HG02571 (cell line): ENCODE measurements at regions not wholly inside any gene's neighbourhood (a gene's known extent, or its start where the extent isn't known, plus 50 kb on each side); places are given as distances from the start of the nearest gene placed in this dataset.
A peak's percentile ranks its signal among the peaks of the same experiment; 100 is the strongest.

ENCODE experiments used
- ATAC-seq: cut with Tn5 transposase; IDR thresholded peaks from one replicate; pipeline ENCODE4 v1.9.1; 2021; ENCODE audit warnings: mild to moderate bottlenecking, moderate library complexity; ENCODE audit not compliant: unreplicated experiment

DNA sequence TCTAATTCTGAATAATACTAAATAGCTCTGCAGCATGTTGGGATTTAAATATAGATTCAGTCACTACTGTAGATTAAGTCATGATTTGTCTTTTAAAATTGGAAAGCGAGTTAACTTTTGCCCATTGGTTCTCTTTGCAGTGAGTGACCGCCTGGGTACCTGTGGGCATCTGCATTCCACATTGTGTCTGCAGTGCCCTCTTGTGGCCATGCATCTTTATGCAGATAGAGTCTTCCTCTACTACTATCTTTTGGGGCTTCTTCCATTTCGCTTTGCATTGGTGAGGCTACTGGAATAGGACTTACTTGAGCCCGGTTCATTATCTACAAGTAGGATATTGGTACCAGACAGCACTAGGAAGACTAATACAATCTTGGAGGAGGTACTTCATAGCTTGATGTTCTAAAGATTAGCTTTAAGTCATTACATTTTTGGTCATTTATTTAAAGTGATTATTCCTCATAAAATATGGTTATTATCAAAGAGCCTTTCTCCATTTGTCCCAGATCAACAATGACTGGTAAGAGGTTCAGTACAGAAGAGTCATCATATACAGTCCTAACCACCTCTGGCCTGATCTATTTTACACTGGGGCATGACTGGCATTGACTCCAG, 203.0 kb downstream of the SOCS6 start:
- ATAC-seq, result peak; percentile 80

GRCh38 chr18:70489986-70490933, 201.4 kb downstream of the SOCS6 start:
- ATAC-seq, result peak; percentile 53

DNA sequence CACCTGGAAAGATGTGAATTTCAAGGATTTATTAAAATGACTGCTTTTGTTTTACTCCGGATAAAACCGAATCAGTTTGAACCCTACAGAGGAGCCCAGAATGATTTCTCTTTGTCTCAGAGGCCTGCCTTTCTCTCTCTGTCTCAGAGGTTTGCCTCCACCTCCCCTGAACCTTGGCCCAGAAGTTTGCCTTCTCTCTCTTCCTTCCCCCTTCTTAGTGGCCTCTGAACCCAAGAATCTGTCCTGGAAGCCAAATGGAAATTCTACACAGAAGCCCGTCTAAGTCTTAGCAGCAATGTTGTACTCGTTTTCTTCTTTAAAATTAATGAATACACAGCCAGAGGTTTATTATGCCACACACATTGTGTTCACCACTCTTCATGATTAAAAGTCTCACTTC, 200.7 kb downstream of the SOCS6 start:
- ATAC-seq, result no peak

GRCh38 chr18:70469916-70470315, 181.1 kb downstream of the SOCS6 start:
- ATAC-seq, result no peak

GRCh38 chr18:70468861-70469547, 180.2 kb downstream of the SOCS6 start:
- ATAC-seq, result no peak

DNA sequence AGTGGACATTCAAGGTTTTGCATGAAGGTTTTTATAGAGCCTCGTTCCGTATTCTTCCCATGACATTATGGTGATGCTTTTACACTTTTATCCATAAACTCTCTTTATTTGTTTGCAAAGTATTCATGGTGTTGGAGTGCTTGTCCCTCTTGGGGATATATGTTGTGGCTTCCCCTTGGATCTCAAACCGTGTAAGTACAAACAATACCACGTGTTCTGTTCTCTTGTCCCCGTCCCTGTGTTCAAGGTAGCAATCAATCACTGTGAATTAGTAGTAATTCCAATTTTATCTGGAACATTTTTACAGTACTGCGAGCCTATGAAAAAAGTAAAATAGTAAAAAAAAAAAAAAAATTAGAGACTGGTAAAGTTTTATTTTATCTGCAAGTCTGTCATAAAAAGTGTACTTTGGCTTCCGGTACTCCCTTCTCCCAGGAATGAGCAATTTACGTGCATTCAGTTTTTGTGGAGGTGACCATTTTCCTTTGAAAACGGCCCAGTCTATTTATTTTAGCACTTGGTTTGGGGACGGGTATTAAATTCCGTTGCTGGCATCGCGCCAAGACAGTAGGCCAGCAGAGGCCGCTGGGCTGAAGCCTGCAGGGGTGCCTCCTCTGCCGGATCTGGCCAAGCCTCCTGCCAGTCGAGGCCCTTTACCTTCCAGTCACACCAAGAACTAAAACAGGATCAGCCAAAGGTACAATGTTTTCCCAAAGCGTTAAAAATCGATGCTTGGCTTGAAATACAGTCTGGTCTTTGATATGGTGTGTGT, 175.7 kb downstream of the SOCS6 start:
- ATAC-seq, result no peak

- ATAC-seq, result no peak
These were observed 174.2 kb downstream of the SOCS6 start for GRCh38 chr18:70463085-70463484.

DNA sequence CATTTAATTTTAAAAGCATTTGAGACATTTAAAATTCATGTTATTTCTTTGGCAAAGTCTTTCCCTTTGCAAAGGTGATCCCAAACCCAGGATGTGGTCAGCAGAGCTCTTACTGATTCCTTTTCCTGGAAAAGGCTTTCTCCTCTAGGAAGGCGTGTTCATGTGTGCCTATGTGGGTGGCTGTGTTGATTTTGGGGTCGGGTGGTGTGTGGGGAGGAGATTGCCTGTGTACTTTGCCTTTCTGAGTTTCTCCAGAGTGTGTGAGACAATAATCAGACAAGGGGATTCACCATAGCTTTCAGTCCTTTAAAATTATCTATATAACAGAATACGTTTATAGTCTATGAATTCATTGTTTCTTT, 173.2 kb downstream of the SOCS6 start:
- ATAC-seq, result no peak

GRCh38 chr18:70461323-70462077, 172.7 kb downstream of the SOCS6 start:
- ATAC-seq, result no peak

DNA sequence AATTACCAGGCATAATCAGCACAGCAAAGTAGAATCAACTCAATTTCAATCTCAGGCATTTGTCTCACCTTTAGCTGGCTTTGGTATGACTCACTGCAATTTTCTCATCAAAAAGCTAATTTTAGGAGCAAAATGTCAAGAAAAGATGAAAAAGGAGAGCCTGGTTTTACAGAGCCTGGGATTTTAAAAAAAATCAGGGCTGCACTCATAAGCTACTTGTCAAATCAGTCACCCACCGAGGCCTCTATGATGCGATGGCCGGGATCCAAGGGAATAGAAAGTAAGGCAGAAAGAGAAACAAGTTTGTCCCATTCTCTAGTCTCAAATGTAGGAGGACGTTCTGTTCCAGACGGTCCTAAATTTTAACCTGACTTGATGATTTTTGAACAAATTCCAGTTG, 170.9 kb downstream of the SOCS6 start:
- ATAC-seq, result no peak

- no peak for ATAC-seq
These were observed 170.4 kb downstream of the SOCS6 start for GRCh38 chr18:70459251-70459650.

- ATAC-seq, result no peak
These were observed 168.9 kb downstream of the SOCS6 start for GRCh38 chr18:70457788-70458187.

- no peak for ATAC-seq
These were observed 168.4 kb downstream of the SOCS6 start for GRCh38 chr18:70457223-70457622.

DNA sequence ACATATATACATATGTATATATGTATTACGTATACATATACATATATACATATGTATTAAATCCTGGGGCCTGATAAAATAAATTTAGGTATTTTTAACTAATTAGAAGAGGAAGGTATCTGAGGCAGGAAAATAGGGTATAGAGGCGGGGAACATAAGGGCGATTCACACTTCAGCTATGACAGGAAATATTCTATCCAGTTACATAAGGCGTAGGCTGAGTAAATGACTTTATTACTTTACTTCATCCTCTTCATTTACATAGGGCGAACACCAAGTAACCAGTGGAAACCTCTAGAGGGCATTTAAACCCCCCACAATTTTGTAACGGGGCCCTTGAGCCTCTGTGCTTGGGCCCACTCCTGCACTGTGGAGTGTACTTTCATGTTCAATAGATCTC, 167.5 kb downstream of the SOCS6 start:
- ATAC-seq, result no peak

- no peak for ATAC-seq
These were observed 166.9 kb downstream of the SOCS6 start for GRCh38 chr18:70455731-70456130.

DNA sequence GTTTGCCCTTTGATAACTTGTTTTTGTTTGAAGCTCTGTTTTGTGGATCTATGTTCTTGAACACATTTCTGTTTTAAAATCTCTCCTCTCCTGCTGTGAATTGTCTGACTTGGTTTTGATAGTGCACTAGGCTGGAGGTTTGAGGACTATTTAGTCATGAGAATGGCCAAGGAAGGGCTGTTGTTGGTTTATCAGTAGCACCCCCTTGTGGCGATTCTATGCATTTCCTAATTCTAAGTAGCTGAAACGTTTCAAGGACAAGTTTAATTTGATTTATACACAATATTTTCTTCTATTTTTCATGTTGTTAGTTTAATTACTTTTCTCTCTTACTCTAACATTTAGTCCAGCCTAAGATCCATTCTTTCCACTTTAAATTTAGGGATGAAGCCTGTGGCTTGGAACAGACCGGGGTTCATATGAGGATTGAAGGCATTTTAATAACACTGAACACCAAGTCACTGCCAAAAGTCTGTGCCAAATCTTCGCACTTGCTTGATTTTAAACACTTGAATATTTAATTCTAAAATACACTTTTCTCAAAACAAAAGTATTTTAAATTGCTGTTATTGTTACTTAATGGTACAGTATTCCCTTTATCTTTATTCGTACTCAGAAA, 166.0 kb downstream of the SOCS6 start:
- ATAC-seq, result no peak

GRCh38 chr18:70453058-70453775, 164.4 kb downstream of the SOCS6 start:
- ATAC-seq, result no peak

DNA sequence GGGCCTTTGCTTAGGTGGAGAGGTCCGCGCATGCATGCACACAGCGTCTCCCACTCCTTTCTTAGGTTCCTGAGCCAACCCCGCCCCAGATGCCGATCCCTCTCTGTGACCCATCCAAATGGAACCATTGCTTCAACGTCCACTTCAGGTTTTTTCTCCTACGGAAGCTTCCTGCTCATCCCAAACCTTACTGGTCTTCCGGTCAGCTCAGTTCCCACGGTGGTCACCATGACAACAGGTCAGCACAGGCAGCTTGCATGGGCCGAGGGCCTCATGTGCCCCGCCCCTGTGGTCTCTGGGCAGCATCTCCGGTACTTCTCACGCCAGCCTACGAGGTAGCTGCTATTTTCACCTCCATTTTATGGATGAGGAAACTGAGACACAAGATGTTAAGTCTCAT, 163.7 kb downstream of the SOCS6 start:
- ATAC-seq, result no peak
